WI38 (cell line): ENCODE measurements at regions not wholly inside any gene's neighbourhood (a gene's known extent, or its start where the extent isn't known, plus 50 kb on each side); places are given as distances from the start of the nearest gene placed in this dataset.

Source experiments
- H3K4me3 ChIP-seq: 2 replicates; pipeline ENCODE4 v1.5.1; 2011; ENCODE audit warnings: low read depth, mild to moderate bottlenecking, control low read depth, low read length
- CTCF ChIP-seq: IDR thresholded peaks from 2 replicates; pipeline ENCODE4 v1.5.1; 2012; ENCODE audit warnings: low read depth, mild to moderate bottlenecking, control low read depth, low read length

- no peak for TF ChIP-seq CTCF
Measured at GRCh38 chr6:105568142-105568541, 165.3 kb upstream of the PREP start.

GRCh38 chr6:105567140-105567539 is 164.3 kb upstream of the PREP start:
- H3K4me3 ChIP-seq, result no peak overlapping the region
- TF ChIP-seq CTCF, result no peak

More at GRCh38 chr6:105568142-105568541, 165.3 kb upstream of the PREP start:
- H3K4me3 ChIP-seq, result no peak overlapping the region

GRCh38 chr6:105566503-105566902 is 163.6 kb upstream of the PREP start:
- TF ChIP-seq CTCF, result no peak
- H3K4me3 ChIP-seq, result no peak overlapping the region

GRCh38 chr6:105564121-105564902 is 161.4 kb upstream of the PREP start:
- TF ChIP-seq CTCF, result no peak
- no peak overlapping the region for H3K4me3 ChIP-seq

GRCh38 chr6:105562027-105562426 is 159.1 kb upstream of the PREP start:
- H3K4me3 ChIP-seq, result no peak overlapping the region
- TF ChIP-seq CTCF, result no peak

GRCh38 chr6:105561486-105561885 is 158.6 kb upstream of the PREP start:
- H3K4me3 ChIP-seq, result no peak overlapping the region
- TF ChIP-seq CTCF, result no peak

- TF ChIP-seq CTCF, result no peak
- H3K4me3 ChIP-seq, result no peak overlapping the region
Measured at GRCh38 chr6:105560611-105561066, 157.8 kb upstream of the PREP start.
